NCI-H774 (cell line): ENCODE measurements at regions not wholly inside any gene's neighbourhood (a gene's known extent, or its start where the extent isn't known, plus 50 kb on each side); places are given as distances from the start of the nearest gene placed in this dataset.

ENCODE experiments used
- DNase-seq: peaks from one replicate; lab custom pipeline; 2025; lab: John Stamatoyannopoulos, UW

DNA sequence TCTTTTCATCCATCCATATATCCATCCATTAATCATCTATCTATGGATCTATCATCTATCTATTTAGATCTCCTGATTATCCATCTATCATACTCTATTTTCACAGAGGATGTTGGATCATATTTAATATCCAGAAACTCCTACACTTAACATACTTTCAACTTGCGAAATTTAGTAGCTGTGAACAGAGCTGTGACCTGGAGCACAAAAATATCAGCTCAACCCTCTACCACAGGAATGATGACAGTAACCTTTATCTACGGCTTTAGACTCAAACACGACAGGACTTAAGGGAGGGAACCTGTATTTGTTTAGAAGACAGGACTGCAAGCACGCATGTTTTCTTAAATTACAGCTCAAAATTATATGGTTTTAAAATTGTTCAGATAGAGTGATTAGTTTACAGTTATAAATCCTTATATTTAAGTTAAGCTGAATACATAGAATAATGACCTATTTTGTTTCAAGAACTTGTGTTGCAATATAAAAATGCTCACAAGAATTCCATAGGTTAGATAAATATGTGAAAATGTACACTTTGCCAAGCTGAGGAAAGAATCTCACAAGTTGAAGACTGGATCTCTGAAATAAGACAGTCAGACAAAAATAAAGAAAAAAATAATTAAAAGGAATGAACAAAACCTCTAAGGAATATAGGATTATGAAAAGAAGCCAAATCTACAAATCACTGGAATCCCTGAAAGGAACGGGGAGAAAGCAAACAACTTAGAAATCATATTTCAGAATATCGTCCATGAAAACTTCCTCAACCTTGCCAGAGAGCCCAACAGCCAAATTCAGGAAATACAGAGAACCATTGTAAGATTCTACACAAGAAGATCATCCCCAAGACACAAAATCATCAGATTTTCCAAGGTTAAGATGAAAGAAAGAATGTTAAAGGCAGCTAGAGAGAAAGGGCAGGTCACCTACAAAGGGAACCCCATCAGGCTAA, 142.0 kb downstream of the COL6A3 start:
- DNase-seq = no peak
